Body of pancreas (tissue), 4 donors: ENCODE measurements at regions not wholly inside any gene's neighbourhood (a gene's known extent, or its start where the extent isn't known, plus 50 kb on each side); places are given as distances from the start of the nearest gene placed in this dataset.
"Not testable (repeated sequence)": the region's sequence is repeated elsewhere in the genome, so short reads cannot be mapped to it uniquely, and the experiment has no call there.

ENCODE experiments used
- ATAC-seq: fragments of 150-250 bp; one replicate; pipeline ENCODE4 v1.9.1; 2016
- DNase-seq, 4 donors: peaks; one replicate each; pipeline ENCODE4 v3.0.0-alpha.2; 2019
- H3K27ac ChIP-seq, 4 donors: fragments of 200-600 bp; sonication (generic); 1 replicate in 3 of 4; 2 replicates in 1 of 4; pipeline versions ENCODE4 v1.5.1 to v1.6.1; 2016 to 2019; ENCODE audit warnings: mild to moderate bottlenecking in 1 of 4, mixed read lengths in 1 of 4, moderate library complexity in 1 of 4
- H3K27me3 ChIP-seq, 2 donors: fragments of 200-600 bp; sonication (generic); one replicate each; pipeline ENCODE4 v1.6.0; 2016; ENCODE audit warnings: mild to moderate bottlenecking in 1 of 2
- H3K36me3 ChIP-seq, 2 donors: fragments of 200-600 bp; sonication (generic); replicated peaks in 1 of 2; 2 replicates each; pipeline ENCODE4 v1.5.1; 2016; ENCODE audit warnings: low read depth in 2 of 2; ENCODE audit not compliant: insufficient read depth in 1 of 2
- H3K4me1 ChIP-seq: fragments of 200-600 bp; sonication (generic); one replicate; pipeline ENCODE4 v1.6.0; 2016
- H3K4me3 ChIP-seq, 2 donors: fragments of 200-600 bp; sonication (generic); 1 replicate in 1 of 2; 2 replicates in 1 of 2; pipeline ENCODE4 v1.5.1; 2016 to 2019
- H3K9me3 ChIP-seq, 3 donors: fragments of 200-600 bp; sonication (generic); 1 replicate in 2 of 3; 2 replicates in 1 of 3; pipeline ENCODE4 v1.5.1; 2016
- POLR2A ChIP-seq, 3 donors: fragments of 450-650 bp; IDR thresholded peaks; one replicate each; pipeline ENCODE4 v1.6.1; 2016; ENCODE audit warnings: antibody characterized with exemption in 3 of 3, mild to moderate bottlenecking in 2 of 3
- WGBS, 2 donors: methylation state at CpG; one replicate each; pipeline ENCODE4 v1.1.5; 2017; 5-methylcytosine and 5-hydroxymethylcytosine counted together
- intact Hi-C: fragments of 100-400 bp; cut with DNase I; formaldehyde crosslinking; loops from one replicate; pipeline ENCODE4 v1.15.1; 2023
- TF ChIP-seq, protein P1 (sequence below), 7 experiments: fragments of 450-650 bp in 4 of 7; fragments of 200-600 bp in 3 of 7; sonication (generic) in 3 of 7; IDR thresholded peaks; one replicate each; pipeline ENCODE4 v1.5.1; 2016 to 2019; ENCODE audit warnings: antibody characterized with exemption in 7 of 7

DNA sequence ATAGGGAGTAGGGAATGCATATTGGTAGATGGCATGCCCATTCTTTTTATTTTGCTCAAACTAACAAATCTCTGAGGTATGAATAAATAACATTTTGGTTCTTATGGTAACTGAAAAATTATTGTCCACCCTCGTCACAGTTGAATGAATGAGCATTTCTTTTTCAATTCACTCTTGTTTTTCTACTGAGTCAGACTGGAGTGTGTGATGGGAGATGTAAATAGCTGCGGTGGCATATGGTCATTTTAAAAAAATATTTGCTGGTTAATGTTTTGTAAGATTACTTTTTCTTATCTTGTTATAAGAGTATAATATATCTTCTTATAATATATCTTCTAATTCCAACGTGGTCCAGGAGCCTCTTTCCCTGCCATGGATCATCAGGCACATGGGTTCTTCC is 586.5 kb downstream of the SLITRK5 start:
- TF ChIP-seq, protein P1, sequence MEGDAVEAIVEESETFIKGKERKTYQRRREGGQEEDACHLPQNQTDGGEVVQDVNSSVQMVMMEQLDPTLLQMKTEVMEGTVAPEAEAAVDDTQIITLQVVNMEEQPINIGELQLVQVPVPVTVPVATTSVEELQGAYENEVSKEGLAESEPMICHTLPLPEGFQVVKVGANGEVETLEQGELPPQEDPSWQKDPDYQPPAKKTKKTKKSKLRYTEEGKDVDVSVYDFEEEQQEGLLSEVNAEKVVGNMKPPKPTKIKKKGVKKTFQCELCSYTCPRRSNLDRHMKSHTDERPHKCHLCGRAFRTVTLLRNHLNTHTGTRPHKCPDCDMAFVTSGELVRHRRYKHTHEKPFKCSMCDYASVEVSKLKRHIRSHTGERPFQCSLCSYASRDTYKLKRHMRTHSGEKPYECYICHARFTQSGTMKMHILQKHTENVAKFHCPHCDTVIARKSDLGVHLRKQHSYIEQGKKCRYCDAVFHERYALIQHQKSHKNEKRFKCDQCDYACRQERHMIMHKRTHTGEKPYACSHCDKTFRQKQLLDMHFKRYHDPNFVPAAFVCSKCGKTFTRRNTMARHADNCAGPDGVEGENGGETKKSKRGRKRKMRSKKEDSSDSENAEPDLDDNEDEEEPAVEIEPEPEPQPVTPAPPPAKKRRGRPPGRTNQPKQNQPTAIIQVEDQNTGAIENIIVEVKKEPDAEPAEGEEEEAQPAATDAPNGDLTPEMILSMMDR (IDR thresholded peaks at IDR 0.05), result no peak
- no peak for TF ChIP-seq POLR2A (IDR thresholded peaks at IDR 0.05)
- Histone ChIP-seq H3K9me3 (no peaks in the 10 kb centered on the region), H3K36me3 (no peaks in the 10 kb centered on the region), H3K4me1 (no peaks in the 10 kb centered on the region), H3K27me3 (no peaks in the 10 kb centered on the region), H3K27ac (no peak overlapping the region), H3K4me3 (no peak overlapping the region)
- no peak for DNase-seq
- no peak for ATAC-seq
- intact Hi-C loops, result no loop called here
- 29 to 50% methylated on average over 3 of the region's 3 CpGs for WGBS, 2 donors

DNA sequence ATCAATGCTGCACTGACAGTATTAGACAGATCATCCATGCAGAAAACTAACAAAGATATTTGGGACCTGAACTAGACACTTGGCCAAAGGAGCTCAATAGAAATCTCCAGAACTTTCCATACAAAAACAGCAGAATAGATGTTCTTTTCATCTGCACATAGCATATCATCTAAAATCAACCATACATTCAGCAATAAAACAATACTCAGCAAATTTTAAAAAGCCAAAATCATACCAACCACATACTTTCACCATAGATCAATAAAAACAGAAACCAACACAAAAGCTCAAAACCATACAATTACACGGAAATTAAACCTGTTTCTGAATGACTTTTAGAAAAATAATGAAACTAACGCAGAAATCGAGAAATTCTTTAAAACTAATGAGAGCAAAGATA is 592.6 kb downstream of the SLITRK5 start:
- ATAC-seq (no peak), DNase-seq (no peak)
- H3K4me3 ChIP-seq, result no peak overlapping the region
- no peaks in the 10 kb centered on the region for H3K4me1 ChIP-seq
- H3K36me3 ChIP-seq, result no peaks in the 10 kb centered on the region
- intact Hi-C loops, result no loop called here
- H3K9me3 ChIP-seq, result no peaks in the 10 kb centered on the region
- 81 to 82% methylated on average over 3 of the region's 3 CpGs for WGBS, 2 donors
- no peak overlapping the region for H3K27ac ChIP-seq
- H3K27me3 ChIP-seq, result no peaks in the 10 kb centered on the region
- TF ChIP-seq, protein P1 (IDR thresholded peaks at IDR 0.05), result no peak
- no peak for TF ChIP-seq POLR2A (IDR thresholded peaks at IDR 0.05)

DNA sequence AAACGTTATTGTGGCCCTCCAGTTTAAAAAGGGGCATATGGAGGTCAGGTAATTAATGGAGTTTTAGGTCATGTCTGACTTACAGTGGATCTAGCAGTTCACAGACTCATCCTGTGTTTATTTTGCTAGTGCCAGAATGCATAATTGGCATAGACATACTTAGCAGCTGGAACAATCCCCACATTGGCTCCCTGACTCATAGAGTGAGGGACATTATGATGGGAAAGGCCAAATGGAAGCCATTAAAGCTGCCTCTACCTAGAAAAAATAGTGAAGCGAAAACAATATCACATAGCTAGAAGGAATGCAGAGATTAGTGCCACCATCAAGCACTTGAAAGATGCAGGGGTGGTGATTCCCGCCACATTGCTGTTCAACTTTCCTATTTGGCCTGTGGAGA is 610.7 kb downstream of the SLITRK5 start:
- no peaks in the 10 kb centered on the region for H3K27me3 ChIP-seq
- H3K9me3 ChIP-seq, result no peaks in the 10 kb centered on the region
- H3K4me3 ChIP-seq, result no peak overlapping the region
- TF ChIP-seq, protein P1 (IDR thresholded peaks at IDR 0.05), result no peak
- no peak for TF ChIP-seq POLR2A (IDR thresholded peaks at IDR 0.05)
- intact Hi-C loops, result no loop called here
- no peaks in the 10 kb centered on the region for H3K36me3 ChIP-seq
- no peak for DNase-seq
- H3K27ac ChIP-seq, result no peak overlapping the region
- H3K4me1 ChIP-seq, result no peaks in the 10 kb centered on the region
- ATAC-seq, result no peak
- 46 to 48% methylated on average over 3 of the region's 3 CpGs for WGBS, 2 donors

DNA sequence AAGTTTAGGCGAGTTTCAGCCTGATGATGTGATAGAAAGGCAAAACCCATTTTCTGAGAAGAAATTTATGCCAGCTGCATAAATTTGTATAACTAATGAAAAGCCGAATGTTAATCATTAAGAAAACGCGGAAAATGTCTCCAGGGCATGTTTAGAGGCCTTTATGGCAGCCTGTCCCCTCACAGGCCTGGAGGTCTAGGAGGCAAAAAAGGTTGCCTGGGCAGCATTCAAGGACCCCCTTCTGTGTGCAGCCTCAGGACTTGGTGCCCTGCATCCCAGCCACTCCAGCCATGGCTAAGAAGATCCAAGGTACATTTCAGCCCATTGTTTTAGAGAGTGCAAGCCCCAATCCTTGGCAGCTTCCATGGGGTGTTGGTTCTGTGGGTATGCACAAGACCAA is 614.2 kb downstream of the SLITRK5 start:
- Histone ChIP-seq H3K27me3 (no peaks in the 10 kb centered on the region), H3K27ac (no peak overlapping the region), H3K4me3 (no peak overlapping the region), H3K9me3 (no peaks in the 10 kb centered on the region), H3K4me1 (no peaks in the 10 kb centered on the region), H3K36me3 (no peaks in the 10 kb centered on the region)
- 53 to 67% methylated on average over 4 of the region's 4 CpGs for WGBS, 2 donors
- DNase-seq (no peak), ATAC-seq (no peak)
- TF ChIP-seq, protein P1 (IDR thresholded peaks at IDR 0.05), result no peak
- no peak for TF ChIP-seq POLR2A (IDR thresholded peaks at IDR 0.05)
- intact Hi-C loops, result no loop called here

DNA sequence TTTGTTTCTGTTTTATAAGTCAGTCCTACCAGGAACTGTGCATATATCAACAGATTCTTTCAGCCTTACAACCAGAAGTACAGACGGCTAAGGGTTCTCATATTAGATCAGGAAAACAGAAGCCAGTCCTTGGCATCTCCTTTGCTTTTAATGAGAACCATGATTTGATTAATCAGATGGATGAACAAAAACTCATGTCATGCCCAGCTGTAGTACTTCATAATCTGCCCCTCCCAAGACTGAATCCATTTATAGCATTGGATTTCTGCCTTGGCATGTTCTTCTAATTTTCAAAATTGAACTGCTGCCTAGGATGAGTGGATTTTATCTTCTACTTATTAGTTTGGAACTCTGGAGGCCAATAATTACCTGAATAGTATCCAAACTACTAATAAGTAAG is 617.2 kb downstream of the SLITRK5 start:
- H3K4me1 ChIP-seq, result no peaks in the 10 kb centered on the region
- H3K27me3 ChIP-seq, result no peaks in the 10 kb centered on the region
- intact Hi-C loops, result no loop called here
- 36 to 50% methylated on average over 1 of the region's 1 CpG for WGBS, 2 donors
- TF ChIP-seq POLR2A (IDR thresholded peaks at IDR 0.05), result no peak
- TF ChIP-seq, protein P1 (IDR thresholded peaks at IDR 0.05), result no peak
- no peak for ATAC-seq
- H3K4me3 ChIP-seq, result no peak overlapping the region
- no peak for DNase-seq
- H3K9me3 ChIP-seq, result no peaks in the 10 kb centered on the region
- no peaks in the 10 kb centered on the region for H3K36me3 ChIP-seq
- H3K27ac ChIP-seq, result no peak overlapping the region

DNA sequence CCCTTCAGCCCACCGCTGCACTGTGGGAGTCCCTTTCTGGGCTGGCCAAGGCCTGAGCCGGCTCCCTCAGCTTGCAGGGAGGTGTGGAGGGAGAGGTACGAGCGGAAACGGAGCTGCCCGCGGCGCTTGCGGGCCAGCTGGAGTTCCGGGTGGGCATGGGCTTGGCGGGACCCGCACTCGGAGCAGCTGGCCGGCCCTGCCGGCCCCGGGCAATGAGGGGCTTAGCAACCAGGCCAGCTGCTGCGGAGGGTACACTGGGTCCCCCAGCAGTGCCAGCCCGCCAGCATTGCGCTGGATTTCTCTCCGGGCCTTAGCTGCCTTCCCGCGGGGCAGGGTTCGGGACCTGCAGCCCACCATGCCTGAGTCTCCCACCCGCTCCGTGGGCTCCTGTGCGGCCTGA is 620.6 kb downstream of the SLITRK5 start:
- H3K27ac ChIP-seq, intact Hi-C loops, ATAC-seq, H3K9me3 ChIP-seq, DNase-seq, H3K4me3 ChIP-seq, H3K27me3 ChIP-seq, H3K4me1 ChIP-seq, H3K36me3 ChIP-seq: not testable (repeated sequence)
- 93 to 96% methylated on average over 7 to 23 of the region's 26 CpGs for WGBS, 2 donors
